HL-60 (cell line): ENCODE measurements at regions not wholly inside any gene's neighbourhood (a gene's known extent, or its start where the extent isn't known, plus 50 kb on each side); places are given as distances from the start of the nearest gene placed in this dataset.

Experiments
- CTCF ChIP-seq: IDR thresholded peaks from one replicate; pipeline ENCODE4 v1.5.1; 2011; ENCODE audit warnings: low read length, control low read depth, inconsistent platforms; ENCODE audit not compliant: insufficient read depth
- GABPA ChIP-seq: IDR thresholded peaks from 2 replicates; pipeline ENCODE4 v1.6.1; 2012; ENCODE audit warnings: low read depth
- SPI1 ChIP-seq: IDR thresholded peaks from 2 replicates; pipeline ENCODE4 v1.6.1; 2012; ENCODE audit warnings: low read depth, mild to moderate bottlenecking, borderline replicate concordance

- TF ChIP-seq CTCF (no peak), SPI1 (no peak), GABPA (no peak)
These were observed 700.6 kb downstream of the HACE1 start for GRCh38 chr6:104159045-104159618.
